Transverse colon (tissue), 4 donors: ENCODE measurements at regions not wholly inside any gene's neighbourhood (a gene's known extent, or its start where the extent isn't known, plus 50 kb on each side); places are given as distances from the start of the nearest gene placed in this dataset.

Experiments used
- DNase-seq: peaks from one replicate; pipeline ENCODE4 v3.0.0-alpha.2; 2019
- H3K27ac ChIP-seq, 4 donors: fragments of 200-600 bp; sonication (generic); 2 replicates each; pipeline ENCODE4 v1.5.1; 2016 to 2018; ENCODE audit warnings: inconsistent platforms in 4 of 4
- H3K27me3 ChIP-seq: fragments of 200-600 bp; sonication (generic); 2 replicates; pipeline ENCODE4 v1.5.1; 2017; ENCODE audit warnings: inconsistent platforms
- H3K36me3 ChIP-seq, 4 donors: fragments of 200-600 bp; sonication (generic); 2 replicates each; pipeline ENCODE4 v1.5.1; 2017 to 2019; ENCODE audit warnings: inconsistent platforms in 4 of 4
- H3K4me1 ChIP-seq, 4 donors: fragments of 200-600 bp; sonication (generic); 2 replicates each; pipeline ENCODE4 v1.5.1; 2017 to 2020; ENCODE audit warnings: inconsistent platforms in 4 of 4
- H3K4me3 ChIP-seq, 4 donors: fragments of 200-600 bp; sonication (generic); 1 replicate in 1 of 4; 2 replicates in 3 of 4; pipeline versions ENCODE4 v1.5.1 to v1.6.1; 2017 to 2019; ENCODE audit warnings: inconsistent platforms in 4 of 4
- H3K9me3 ChIP-seq, 2 donors: fragments of 200-600 bp; sonication (generic); 2 replicates each; pipeline ENCODE4 v1.5.1; 2017 to 2019; ENCODE audit warnings: inconsistent platforms in 2 of 2
- CTCF ChIP-seq, 5 experiments: fragments of 200-600 bp in 3 of 5; fragments of 450-650 bp in 2 of 5; sonication (generic) in 3 of 5; IDR thresholded peaks; 1 replicate in 2 of 5; 2 replicates in 3 of 5; pipeline ENCODE4 v1.5.1; 2016 to 2017; ENCODE audit warnings: antibody characterized with exemption in 5 of 5, inconsistent platforms in 3 of 5, mild to moderate bottlenecking in 2 of 5, moderate library complexity in 1 of 5
- EP300 ChIP-seq: sonication (generic); formaldehyde crosslinking; IDR thresholded peaks from one replicate; pipeline ENCODE4 v1.6.1; 2017; ENCODE audit warnings: antibody characterized with exemption, low read depth
- POLR2A ChIP-seq: fragments of 450-650 bp; IDR thresholded peaks from one replicate; pipeline ENCODE4 v1.6.1; 2016; ENCODE audit warnings: antibody characterized with exemption, mild to moderate bottlenecking, moderate library complexity
- POLR2AphosphoS5 ChIP-seq, 3 donors: sonication (generic); formaldehyde crosslinking; IDR thresholded peaks; one replicate each; pipeline ENCODE4 v1.6.1; 2016; ENCODE audit warnings: antibody characterized with exemption in 3 of 3
- WGBS, 2 donors: methylation state at CpG; one replicate each; pipeline ENCODE4 v1.1.5; 2018; ENCODE audit warnings: low coverage in 1 of 2; 5-methylcytosine and 5-hydroxymethylcytosine counted together
- in situ Hi-C, 4 donors: fragments of 200-750 bp; cut with MboI; loops; one replicate each; pipeline versions ENCODE4 v1.15.0 to v1.15.1; 2017; ENCODE audit warnings: low sequenced_read_pairs in 3 of 4, low pct_ligation_motif_present in 1 of 4, low pct_unique_long_range_greater_than_20kb in 1 of 4
- intact Hi-C: fragments of 100-400 bp; cut with DNase I; formaldehyde crosslinking; loops from one replicate; pipeline ENCODE4 v1.15.1; 2023; ENCODE audit warnings: low total_unique reads

GRCh38 chr4:56102601-56103000 is 153.9 kb downstream of the CEP135 start:
- intact Hi-C loops (no loop called here), in situ Hi-C loops (no loop called here)
- Histone ChIP-seq H3K27ac (no peak overlapping the region), H3K27me3 (no peaks in the 10 kb centered on the region), H3K9me3 (no peaks in the 10 kb centered on the region), H3K4me1 (no peaks in the 10 kb centered on the region), H3K4me3 (no peak overlapping the region), H3K36me3 (no peaks in the 10 kb centered on the region)
- 65 to 80% methylated on average over 4 to 5 of the region's 5 CpGs for WGBS, 2 donors
- TF ChIP-seq EP300 = no peak
- DNase-seq = no peak

- H3K36me3 ChIP-seq = no peaks in the 10 kb centered on the region
- DNase-seq = no peak
- no peaks in the 10 kb centered on the region for H3K9me3 ChIP-seq
- intact Hi-C loops = no loop called here
- no peak for TF ChIP-seq POLR2A
- no peak for TF ChIP-seq EP300
- TF ChIP-seq POLR2AphosphoS5 (IDR thresholded peaks at IDR 0.05) = no peak
- TF ChIP-seq CTCF (IDR thresholded peaks at IDR 0.05) = no peak
- no peak overlapping the region for H3K4me3 ChIP-seq
- H3K27me3 ChIP-seq = no peaks in the 10 kb centered on the region
- in situ Hi-C loops = no loop called here
- no peaks in the 10 kb centered on the region for H3K4me1 ChIP-seq
- 88% methylated on average over 3 of the region's 3 CpGs; no CpG with 5 or more reads in 1 of the 2 donors for WGBS, 2 donors
- H3K27ac ChIP-seq = no peak overlapping the region
Observed at GRCh38 chr4:56099378-56099786, 150.6 kb downstream of the CEP135 start.

- H3K36me3 ChIP-seq = no peaks in the 10 kb centered on the region
- H3K4me1 ChIP-seq = no peaks in the 10 kb centered on the region
Observed at GRCh38 chr4:56093576-56093975, 144.8 kb downstream of the CEP135 start.

GRCh38 chr4:56092540-56092939 is 143.8 kb downstream of the CEP135 start:
- intact Hi-C loops = no loop called here
- no peak for DNase-seq
- no peaks in the 10 kb centered on the region for H3K9me3 ChIP-seq
- no peaks in the 10 kb centered on the region for H3K27me3 ChIP-seq
- H3K4me3 ChIP-seq = no peak overlapping the region
- in situ Hi-C loops = no loop called here
- H3K4me1 ChIP-seq = no peaks in the 10 kb centered on the region
- TF ChIP-seq POLR2A (no peak), EP300 (no peak), CTCF (IDR thresholded peaks at IDR 0.05) (no peak), POLR2AphosphoS5 (IDR thresholded peaks at IDR 0.05) (no peak)
- H3K27ac ChIP-seq = no peak overlapping the region
- no peaks in the 10 kb centered on the region for H3K36me3 ChIP-seq
- 94 to 95% methylated on average over 8 of the region's 8 CpGs for WGBS, 2 donors

More at GRCh38 chr4:56093576-56093975, 144.8 kb downstream of the CEP135 start:
- intact Hi-C loops = no loop called here
- Histone ChIP-seq H3K4me3 (no peak overlapping the region), H3K9me3 (no peaks in the 10 kb centered on the region), H3K27ac (no peak overlapping the region), H3K27me3 (no peaks in the 10 kb centered on the region)
- DNase-seq = no peak
- in situ Hi-C loops = no loop called here
- WGBS, 2 donors = 92 to 93% methylated on average over 2 to 3 of the region's 3 CpGs
- TF ChIP-seq EP300 (no peak), POLR2A (no peak), POLR2AphosphoS5 (IDR thresholded peaks at IDR 0.05) (no peak), CTCF (IDR thresholded peaks at IDR 0.05) (no peak)

GRCh38 chr4:56086561-56086960 is 137.8 kb downstream of the CEP135 start:
- peak overlapping the region in 2 of 4 donors; percentile 1 to 14 for H3K27ac ChIP-seq
- H3K4me1 ChIP-seq = peaks cover 0 to 17% (median 8%) of the 10 kb centered on the region in 4 donors
- H3K4me3 ChIP-seq = no peak overlapping the region
- intact Hi-C loops (no loop called here), in situ Hi-C loops (no loop called here)
- H3K9me3 ChIP-seq = no peaks in the 10 kb centered on the region
- no peaks in the 10 kb centered on the region for H3K27me3 ChIP-seq
- no peaks in the 10 kb centered on the region for H3K36me3 ChIP-seq
- DNase-seq = peak; percentile 46
- WGBS, 2 donors = 72 to 81% methylated on average over 6 to 7 of the region's 7 CpGs
- TF ChIP-seq POLR2AphosphoS5 (IDR thresholded peaks at IDR 0.05) (no peak), EP300 (no peak)
